H9 (cell line): ENCODE measurements at regions not wholly inside any gene's neighbourhood (a gene's known extent, or its start where the extent isn't known, plus 50 kb on each side); places are given as distances from the start of the nearest gene placed in this dataset.

Experiments
- DNase-seq: peaks from one replicate; pipeline ENCODE4 v3.0.0-alpha.2; 2017
- H2AFZ ChIP-seq: one replicate; pipeline ENCODE4 v1.6.1; 2013; ENCODE audit warnings: mild to moderate bottlenecking, low read length, control low read depth, moderate library complexity
- H2AK5ac ChIP-seq: 2 replicates; pipeline ENCODE4 v1.6.1; 2013; ENCODE audit warnings: low read length, control low read depth, mixed read lengths; ENCODE audit not compliant: insufficient read length
- H2BK120ac ChIP-seq: one replicate; pipeline ENCODE4 v1.6.1; 2013; ENCODE audit warnings: low read depth, mild to moderate bottlenecking, low read length, control low read depth, inconsistent platforms; ENCODE audit not compliant: poor library complexity, severe bottlenecking
- H2BK12ac ChIP-seq: 2 replicates; pipeline ENCODE4 v1.6.1; 2013; ENCODE audit warnings: low read length, control low read depth, mixed read lengths, low read depth; ENCODE audit not compliant: insufficient read length
- H2BK15ac ChIP-seq: 2 replicates; pipeline ENCODE4 v1.6.1; 2013; ENCODE audit warnings: low read depth, low read length, control low read depth
- H2BK20ac ChIP-seq: one replicate; pipeline ENCODE4 v1.6.1; 2013; ENCODE audit warnings: low read depth, mild to moderate bottlenecking, low read length, control low read depth, inconsistent platforms; ENCODE audit not compliant: poor library complexity, severe bottlenecking
- H2BK5ac ChIP-seq: 2 replicates; pipeline ENCODE4 v1.6.1; 2013; ENCODE audit warnings: low read length, control low read depth, mixed read lengths; ENCODE audit not compliant: insufficient read length
- H3K14ac ChIP-seq: 2 replicates; pipeline ENCODE4 v1.6.1; 2013; ENCODE audit warnings: low read length, control low read depth; ENCODE audit not compliant: insufficient read depth
- H3K18ac ChIP-seq: 2 replicates; pipeline ENCODE4 v1.6.1; 2013; ENCODE audit warnings: low read depth, mild to moderate bottlenecking, mixed read lengths, low read length, control low read depth; ENCODE audit not compliant: insufficient read length
- H3K23ac ChIP-seq: 2 replicates; pipeline ENCODE4 v1.6.1; 2013; ENCODE audit warnings: low read length, control low read depth, mixed read lengths, low read depth; ENCODE audit not compliant: insufficient read length
- H3K23me2 ChIP-seq: 2 replicates; pipeline ENCODE4 v1.6.1; 2013; ENCODE audit warnings: low read depth, mild to moderate bottlenecking, mixed read lengths, low read length, control low read depth; ENCODE audit not compliant: insufficient read length, poor library complexity, severe bottlenecking
- H3K27ac ChIP-seq: 2 replicates; pipeline ENCODE4 v1.5.1; 2013; ENCODE audit warnings: low read length, control low read depth, mixed read lengths, low read depth; ENCODE audit not compliant: insufficient read length
- H3K27me3 ChIP-seq: 2 replicates; pipeline ENCODE4 v1.6.1; 2013; ENCODE audit warnings: low read length, control low read depth, inconsistent platforms; ENCODE audit not compliant: insufficient read depth
- H3K4ac ChIP-seq: 2 replicates; pipeline ENCODE4 v1.6.1; 2013; ENCODE audit warnings: low read depth, mild to moderate bottlenecking, control low read depth, inconsistent platforms, low read length, moderate library complexity
- H3K4me1 ChIP-seq: 2 replicates; pipeline ENCODE4 v1.6.1; 2013; ENCODE audit warnings: low read length, control low read depth, inconsistent platforms; ENCODE audit not compliant: insufficient read depth
- H3K4me2 ChIP-seq: 2 replicates; pipeline ENCODE4 v1.6.1; 2013; ENCODE audit warnings: low read length, control low read depth, mixed read lengths; ENCODE audit not compliant: insufficient read length, insufficient read depth
- H3K56ac ChIP-seq: 2 replicates; pipeline ENCODE4 v1.6.1; 2013; ENCODE audit warnings: low read depth, mild to moderate bottlenecking, mixed read lengths, low read length, control low read depth; ENCODE audit not compliant: insufficient read length
- H3K79me1 ChIP-seq: 2 replicates; pipeline ENCODE4 v1.6.1; 2013; ENCODE audit warnings: low read depth, mild to moderate bottlenecking, moderate library complexity, low read length, control low read depth, inconsistent platforms; ENCODE audit not compliant: insufficient read depth, poor library complexity, severe bottlenecking
- H3K79me2 ChIP-seq: 2 replicates; pipeline ENCODE4 v1.6.1; 2013; ENCODE audit warnings: low read length, control low read depth, inconsistent platforms; ENCODE audit not compliant: insufficient read depth
- H3K9ac ChIP-seq: 2 replicates; pipeline ENCODE4 v1.6.1; 2013; ENCODE audit warnings: low read length, control low read depth, mixed read lengths; ENCODE audit not compliant: insufficient read length; ENCODE audit errors: extremely low read depth
- H3K9me3 ChIP-seq: one replicate; pipeline ENCODE4 v1.6.1; 2013; ENCODE audit warnings: low read depth, low read length, inconsistent platforms; ENCODE audit not compliant: control insufficient read depth
- H3T11ph ChIP-seq: one replicate; pipeline ENCODE4 v1.6.1; 2013; ENCODE audit warnings: mild to moderate bottlenecking, low read length, control low read depth, inconsistent platforms
- H4K20me1 ChIP-seq: one replicate; pipeline ENCODE4 v1.6.1; 2013; ENCODE audit not compliant: control insufficient read depth, insufficient read length, insufficient read depth
- H4K5ac ChIP-seq: 2 replicates; pipeline ENCODE4 v1.6.1; 2013; ENCODE audit warnings: low read depth, mild to moderate bottlenecking, mixed read lengths, low read length, control low read depth; ENCODE audit not compliant: insufficient read length
- H4K8ac ChIP-seq: replicated peaks from 2 replicates; pipeline ENCODE4 v1.6.1; 2013; ENCODE audit warnings: low read length, control low read depth, mixed read lengths, low read depth; ENCODE audit not compliant: insufficient read length
- H4K91ac ChIP-seq: 2 replicates; pipeline ENCODE4 v1.6.1; 2013; ENCODE audit warnings: low read depth, mild to moderate bottlenecking, moderate library complexity, mixed read lengths, low read length, control low read depth; ENCODE audit not compliant: insufficient read length
- H3K27ac Mint-ChIP-seq, 3 experiments: 2 replicates in 2 of 3; 3 replicates in 1 of 3; pipeline ENCODE4 v1.8.0; 2020 to 2021; ENCODE audit warnings: mixed read lengths in 3 of 3, mild to moderate bottlenecking in 1 of 3, moderate library complexity in 1 of 3
- H3K27me3 Mint-ChIP-seq: 2 replicates; pipeline ENCODE4 v1.8.0; 2021; ENCODE audit warnings: low read depth, mild to moderate bottlenecking, moderate library complexity, mixed read lengths
- H3K36me3 Mint-ChIP-seq, 3 experiments: 2 replicates in 2 of 3; 3 replicates in 1 of 3; pipeline ENCODE4 v1.8.0; 2020 to 2021; ENCODE audit warnings: low read depth in 3 of 3, mixed read lengths in 3 of 3; ENCODE audit not compliant: insufficient read depth in 1 of 3
- H3K4me1 Mint-ChIP-seq, 2 experiments: 2 replicates each; pipeline ENCODE4 v1.8.0; 2020; ENCODE audit warnings: mixed read lengths in 2 of 2
- H3K4me3 Mint-ChIP-seq, 2 experiments: 2 replicates in 1 of 2; 3 replicates in 1 of 2; pipeline ENCODE4 v1.8.0; 2020 to 2021; ENCODE audit warnings: mild to moderate bottlenecking in 2 of 2, mixed read lengths in 2 of 2, moderate library complexity in 1 of 2
- H3K9me3 Mint-ChIP-seq, 2 experiments: 2 replicates in 1 of 2; 3 replicates in 1 of 2; pipeline ENCODE4 v1.8.0; 2020; ENCODE audit warnings: mild to moderate bottlenecking in 2 of 2, mixed read lengths in 2 of 2, moderate library complexity in 1 of 2
- CTCF ChIP-seq: fragments of 200-600 bp; sonication (generic); conservative IDR thresholded peaks from 3 replicates; pipeline ENCODE4 v1.8.0; 2021; ENCODE audit warnings: antibody characterized with exemption, mild to moderate bottlenecking
- WGBS: extraction: QIAGEN DNeasy Blood & Tissue Kit; methylation state at CpG from one replicate; pipeline ENCODE4 v1.1.7; 2013; ENCODE audit warnings: missing lambda C conversion rate, low lambda C conversion rate, mixed read lengths; ENCODE audit not compliant: insufficient read length; ENCODE audit errors: extremely low coverage; 5-methylcytosine and 5-hydroxymethylcytosine counted together

GRCh38 chr20:51230727-51231126 is 207.8 kb upstream of the KCNG1 start:
- no peak overlapping the region for H2AK5ac ChIP-seq
- H3K4me1 Mint-ChIP-seq, result peaks cover 2 to 5% of the 10 kb centered on the region in 2 experiments; a peak in 2 of 4 replicates
- H3K36me3 Mint-ChIP-seq, result peaks cover 0 to 4% (median 2%) of the 10 kb centered on the region in 3 experiments; a peak in 2 of 7 replicates

More at GRCh38 chr20:51230727-51231126, 207.8 kb upstream of the KCNG1 start:
- no peak for DNase-seq
- Histone ChIP-seq H4K8ac (no peak overlapping the region), H4K20me1 (no peaks in the 10 kb centered on the region), H2BK5ac (no peak overlapping the region), H3K27me3 (no peaks in the 10 kb centered on the region), H3K9me3 (no peaks in the 10 kb centered on the region), H3K23ac (no peak overlapping the region), H2BK20ac (no peak overlapping the region), H3K14ac (no peak overlapping the region), H2AFZ (no peak overlapping the region), H2BK12ac (no peak overlapping the region), H3K56ac (no peak overlapping the region), H3K4me1 (no peaks in the 10 kb centered on the region), H4K91ac (no peak overlapping the region), H3K4ac (no peak overlapping the region), H2BK15ac (no peak overlapping the region), H3K27ac (no peak overlapping the region), H3K79me1 (no peaks in the 10 kb centered on the region), H3K79me2 (no peaks in the 10 kb centered on the region), H4K5ac (no peak overlapping the region), H3T11ph (no peak overlapping the region), H2BK120ac (no peak overlapping the region), H3K9ac (no peak overlapping the region), H3K23me2 (no peaks in the 10 kb centered on the region), H3K4me2 (no peak overlapping the region), H3K18ac (no peak overlapping the region)
- Mint-ChIP-seq H3K27ac (no peak overlapping the region), H3K9me3 (peaks cover 0 to 3% of the 10 kb centered on the region in 2 experiments; a peak in 4 of 5 replicates), H3K4me3 (no peak overlapping the region), H3K27me3 (peaks cover 8% of the 10 kb centered on the region; the same call in 1 of the 2 replicates)
- TF ChIP-seq CTCF, result no peak
- no CpG with 5 or more reads among the region's 11 CpGs for whole genome bisulfite sequencing
